Stimulated activated CD4-positive, alpha-beta T cell treated with anti-CD3 and anti-CD28 coated beads, Interleukin-2, amount 100 ng/mL, for 4 hours (primary cell): ENCODE measurements at regions not wholly inside any gene's neighbourhood (a gene's known extent, or its start where the extent isn't known, plus 50 kb on each side); places are given as distances from the start of the nearest gene placed in this dataset.
"Not testable (repeated sequence)": the region's sequence is repeated elsewhere in the genome, so short reads cannot be mapped to it uniquely, and the experiment has no call there.

Experiments
- DNase-seq: peaks from one replicate; pipeline ENCODE4 v3.0.0-alpha.2; 2020; ENCODE audit warnings: low read depth

DNA sequence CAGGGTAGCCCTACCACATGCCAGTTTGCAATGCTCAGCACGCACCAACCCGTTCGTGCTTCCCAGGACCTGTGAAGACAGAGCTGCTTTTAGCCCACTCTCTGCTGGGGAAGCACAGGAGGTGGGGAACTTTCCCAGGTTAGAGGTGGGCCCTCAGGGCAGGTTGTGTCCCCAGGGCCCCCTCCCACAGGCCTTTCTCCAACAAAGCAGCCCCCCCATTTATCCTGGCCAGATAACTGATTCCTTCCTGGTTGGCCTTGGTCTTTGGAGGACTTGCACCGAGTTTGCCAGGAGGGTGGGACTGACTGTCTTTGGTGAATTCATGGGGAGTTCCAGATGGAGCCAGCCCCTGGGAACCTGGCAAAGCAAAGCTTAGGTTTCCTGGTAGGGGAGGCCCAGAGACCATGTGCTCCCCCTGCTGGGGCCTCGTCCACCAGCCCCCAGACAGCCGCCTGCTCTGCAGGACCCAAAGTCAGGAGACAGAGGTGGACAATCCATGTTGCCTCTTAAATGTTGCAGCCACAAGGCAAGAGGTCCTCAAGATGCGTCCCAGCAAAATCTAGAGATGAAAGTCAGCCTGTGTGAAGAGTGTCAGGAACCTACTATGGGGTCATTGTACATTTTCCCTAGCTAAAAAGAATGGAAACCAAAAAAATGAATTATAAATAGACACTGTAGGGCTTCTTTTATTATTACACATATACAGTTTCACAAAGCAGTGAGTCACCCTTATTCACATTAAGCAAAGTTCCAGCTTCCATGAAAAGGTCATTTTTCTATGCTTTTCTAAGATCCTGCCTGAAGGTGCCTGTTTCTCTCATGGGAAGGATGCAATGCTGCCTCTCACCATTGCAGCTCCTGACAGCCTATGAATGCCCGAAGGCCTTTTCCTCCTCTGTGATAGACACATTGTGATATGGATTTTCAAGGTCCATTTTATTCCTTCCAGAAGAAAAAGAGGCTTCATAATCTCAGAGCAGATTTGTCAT lies 497.8 kb downstream of the PREX1 start:
- no peak for DNase-seq

DNA sequence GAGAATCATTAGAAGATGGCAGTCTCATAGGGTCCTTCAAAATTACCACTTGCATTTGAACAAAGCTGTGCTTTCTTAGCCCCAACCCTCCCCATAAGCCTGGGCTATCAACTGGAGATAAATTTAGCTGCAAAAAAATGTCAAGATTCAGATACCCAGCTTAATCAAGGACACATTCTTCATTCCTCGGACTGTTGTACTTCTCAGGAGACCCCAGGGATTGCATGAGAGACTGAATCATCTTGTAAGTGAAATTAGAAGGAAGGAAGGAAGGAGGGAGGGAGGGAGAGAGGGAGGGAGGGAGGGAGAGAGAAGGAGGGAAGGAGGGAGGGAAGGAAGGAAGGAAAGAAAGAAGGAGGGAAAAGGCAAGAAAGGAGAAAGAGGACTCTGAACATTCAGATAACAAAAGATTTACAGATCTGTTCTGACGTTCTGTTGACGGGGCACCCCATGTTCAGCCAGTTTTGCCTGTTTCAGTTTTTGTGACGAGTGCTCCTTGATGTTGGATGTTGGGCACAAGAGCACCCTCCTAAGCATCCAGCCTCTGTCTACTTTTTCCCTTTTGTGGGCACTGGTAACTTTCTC lies 498.7 kb downstream of the PREX1 start:
- DNase-seq: no peak

DNA sequence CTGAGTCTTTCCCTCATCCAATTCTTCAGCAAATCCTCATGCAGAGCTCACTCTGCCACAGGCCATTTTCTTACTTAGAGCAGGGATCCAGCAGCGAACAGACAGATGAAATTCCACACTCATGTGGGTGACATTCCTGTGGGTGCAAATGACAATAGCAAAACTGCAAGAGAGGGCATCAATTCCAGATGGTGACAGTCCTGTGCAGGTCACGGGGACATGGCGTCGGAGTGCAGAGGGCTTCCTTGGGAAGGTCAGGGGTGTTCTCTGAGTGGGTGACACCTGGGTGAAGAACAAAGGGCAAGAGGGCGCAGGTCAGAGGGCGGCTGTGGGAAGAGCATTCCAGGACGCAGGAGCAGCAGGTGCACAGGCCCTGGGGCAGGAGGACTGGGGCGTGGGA lies 500.0 kb downstream of the PREX1 start:
- not testable (repeated sequence) for DNase-seq

DNA sequence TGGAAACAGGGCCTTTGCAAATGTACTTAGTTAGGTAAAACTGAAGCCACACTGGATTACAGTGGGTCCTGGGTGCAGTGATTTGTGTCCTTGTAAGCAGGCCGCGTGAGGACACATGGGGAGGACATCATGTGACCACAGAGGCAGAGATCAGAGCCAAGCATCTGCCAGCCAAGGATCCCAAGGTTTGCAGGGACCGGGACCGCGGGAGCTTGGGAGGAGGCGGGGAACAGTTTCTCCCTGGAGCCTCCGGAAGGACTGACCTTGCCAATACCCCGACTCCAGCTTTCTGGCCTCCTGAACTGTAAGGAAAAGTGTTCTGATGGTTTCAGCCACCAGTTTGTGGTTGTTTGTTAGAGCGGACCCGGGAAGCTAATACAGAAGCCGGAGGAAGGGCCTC lies 500.9 kb downstream of the PREX1 start:
- no peak for DNase-seq

DNA sequence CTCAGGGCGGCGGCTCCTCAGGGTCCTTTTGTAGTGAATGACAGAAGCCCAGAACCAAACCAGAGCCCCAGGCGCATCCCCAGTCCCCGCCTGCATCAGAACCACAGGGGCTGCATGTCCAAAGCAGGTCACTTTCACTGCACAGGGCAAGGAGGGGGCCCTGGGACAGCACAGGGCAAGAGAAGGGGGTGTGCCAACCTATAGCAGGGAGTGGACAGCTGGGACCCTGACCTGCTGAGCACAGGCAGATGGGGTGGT lies 501.4 kb downstream of the PREX1 start:
- DNase-seq: no peak

DNA sequence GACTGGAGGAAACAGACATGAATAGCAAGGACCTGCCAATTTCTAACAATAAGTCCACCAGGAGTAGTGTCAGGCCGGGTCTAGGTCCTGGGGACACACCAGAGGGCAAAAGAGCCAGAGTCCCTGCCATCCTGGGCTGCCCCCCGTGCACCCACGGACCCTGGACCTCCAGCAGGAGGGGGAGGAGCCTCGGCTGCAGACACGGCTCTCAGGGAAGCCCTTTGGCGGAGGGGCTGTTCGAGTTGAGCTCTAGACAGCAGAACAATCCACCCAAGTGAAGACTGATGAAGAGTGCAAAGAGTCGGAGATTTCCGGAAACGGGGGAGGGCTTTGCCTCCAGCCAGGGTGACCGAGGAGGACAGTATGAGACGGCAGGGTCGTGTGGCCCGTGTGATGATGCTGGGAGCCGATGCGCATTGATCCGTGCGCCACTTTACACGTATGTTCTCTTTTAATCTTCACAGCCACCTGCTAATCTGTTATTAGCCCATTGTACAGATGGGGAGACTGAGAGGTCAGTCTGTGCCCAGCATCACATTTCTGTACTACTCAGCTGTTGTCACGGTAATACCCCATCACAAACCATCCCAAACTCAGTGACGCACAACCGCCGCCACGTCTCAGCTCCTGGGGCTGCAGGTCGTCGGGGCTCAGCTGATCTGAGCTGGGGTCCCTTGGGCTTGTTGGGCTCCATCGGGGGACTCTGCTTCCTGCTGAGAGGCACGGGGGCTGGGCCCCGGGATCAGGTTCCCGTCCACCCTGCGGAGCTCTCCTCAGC lies 502.0 kb downstream of the PREX1 start:
- DNase-seq: no peak

DNA sequence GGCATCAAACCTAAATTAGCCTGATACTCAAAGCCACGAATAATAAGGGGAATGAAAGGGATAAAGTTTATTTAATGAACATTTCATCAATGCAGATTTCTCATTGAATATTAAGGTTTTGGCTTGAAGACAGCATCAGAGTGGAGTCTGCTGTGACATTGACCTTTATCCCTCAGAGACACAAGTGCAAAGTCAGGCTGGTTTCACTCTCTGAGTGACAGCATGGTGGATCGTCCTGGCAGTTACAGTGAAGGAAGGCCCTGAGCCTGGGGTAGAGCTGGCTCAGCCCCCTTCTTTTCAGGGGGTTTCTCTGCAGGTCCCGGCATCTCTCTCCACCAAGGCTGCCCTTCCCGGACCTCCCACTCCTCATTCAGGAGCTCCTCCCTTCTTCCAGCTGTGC lies 503.1 kb downstream of the PREX1 start:
- DNase-seq: no peak

DNA sequence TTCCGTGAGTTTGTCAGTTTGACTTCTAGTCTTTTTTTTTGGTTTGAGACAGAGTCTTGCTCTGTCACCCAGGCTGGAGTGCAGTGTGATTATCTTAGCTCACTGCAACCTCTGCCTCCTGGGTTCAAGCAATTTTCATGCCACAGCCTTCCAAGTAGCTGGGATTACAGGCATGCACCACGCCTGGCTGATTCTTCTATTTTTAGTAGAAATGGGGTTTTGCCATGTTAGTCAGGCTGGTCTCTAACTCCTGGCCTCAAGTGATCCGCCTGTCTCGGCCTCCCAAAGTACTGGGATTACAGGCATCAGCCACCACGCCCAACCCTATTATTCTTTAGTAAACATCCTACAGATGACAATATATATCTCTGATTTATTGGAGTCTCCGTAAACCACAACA lies 506.5 kb downstream of the PREX1 start:
- no peak for DNase-seq

DNA sequence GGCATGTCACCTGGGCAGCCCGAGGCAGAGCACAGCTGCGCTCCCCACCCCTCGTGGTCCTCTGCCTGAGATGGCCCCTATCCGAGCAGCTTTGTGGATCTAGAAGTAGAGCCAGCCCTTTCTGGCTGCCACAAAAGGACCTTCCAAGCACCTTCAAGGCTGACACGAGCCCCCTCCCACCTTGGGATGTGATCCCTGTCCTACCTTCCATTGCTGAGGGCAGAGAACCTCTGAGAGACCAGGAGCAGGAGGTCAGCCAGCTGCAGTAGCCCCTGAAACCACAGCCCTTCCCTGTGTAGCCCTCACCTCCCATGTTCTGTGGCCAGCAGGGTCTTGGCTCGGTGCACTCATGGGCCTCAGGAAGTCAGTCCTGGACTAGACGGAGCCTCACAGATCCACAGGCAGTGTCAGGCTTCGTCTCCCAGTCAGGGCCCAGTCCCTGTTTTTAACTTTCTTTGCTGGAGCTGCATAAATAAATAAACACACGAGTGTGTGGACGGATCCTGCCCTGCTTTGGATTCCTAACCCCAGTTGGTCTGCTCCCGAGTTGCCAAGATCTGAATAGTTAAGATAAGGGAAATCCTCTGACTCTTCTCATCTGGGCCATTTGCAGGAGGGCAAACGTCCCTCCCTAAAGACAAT lies 507.7 kb downstream of the PREX1 start:
- no peak for DNase-seq

DNA sequence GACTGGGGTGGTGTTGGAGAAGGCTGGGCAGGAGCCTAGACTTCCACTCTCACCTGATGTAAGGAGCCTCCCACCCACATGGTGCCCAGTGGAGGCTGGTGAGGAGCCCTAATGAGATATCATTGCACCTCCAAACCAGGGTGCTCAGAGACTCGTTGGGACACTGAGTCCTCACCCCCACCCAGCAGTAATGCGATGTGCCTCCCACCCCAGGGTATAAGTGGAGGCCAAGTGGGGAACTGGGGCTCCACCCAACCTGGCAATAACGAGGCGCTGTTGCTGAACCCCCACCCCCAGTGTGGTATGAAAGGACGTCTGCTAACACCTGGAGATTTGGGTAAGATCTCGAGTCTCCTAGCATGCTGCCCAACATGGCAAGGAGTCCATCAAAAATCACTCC lies 510.2 kb downstream of the PREX1 start:
- no peak for DNase-seq

DNA sequence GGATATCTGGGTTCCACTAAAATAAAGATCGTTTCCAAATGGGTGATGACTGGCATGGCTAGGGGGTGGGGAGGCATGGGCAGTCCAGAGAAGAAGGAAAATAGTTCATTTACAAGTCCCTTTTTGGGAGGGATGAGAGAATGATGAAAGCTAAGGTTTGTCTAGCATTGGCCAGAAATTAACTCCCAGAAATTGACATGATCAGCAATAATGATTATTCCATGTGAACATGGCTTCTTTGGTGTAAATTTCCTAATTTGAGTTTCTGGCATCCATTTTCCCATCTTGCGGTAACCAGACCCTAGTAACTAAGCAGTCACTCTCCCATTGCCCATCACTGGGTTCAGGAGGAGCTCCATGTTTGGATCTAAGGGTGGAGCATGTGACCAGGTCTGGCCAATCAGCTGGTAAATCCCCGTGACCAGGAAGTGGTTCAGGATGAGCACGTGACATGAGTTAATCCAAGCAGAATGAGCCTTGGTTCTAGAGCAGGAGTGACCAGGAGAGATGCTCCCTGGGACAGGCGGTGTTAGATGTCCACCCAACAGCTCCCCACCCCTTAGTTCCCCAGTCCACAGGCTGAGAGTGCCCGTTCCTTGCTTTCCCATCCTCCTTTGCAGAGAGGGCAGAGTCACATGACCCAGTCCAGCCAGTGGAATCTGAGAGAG lies 512.7 kb downstream of the PREX1 start:
- DNase-seq: no peak

DNA sequence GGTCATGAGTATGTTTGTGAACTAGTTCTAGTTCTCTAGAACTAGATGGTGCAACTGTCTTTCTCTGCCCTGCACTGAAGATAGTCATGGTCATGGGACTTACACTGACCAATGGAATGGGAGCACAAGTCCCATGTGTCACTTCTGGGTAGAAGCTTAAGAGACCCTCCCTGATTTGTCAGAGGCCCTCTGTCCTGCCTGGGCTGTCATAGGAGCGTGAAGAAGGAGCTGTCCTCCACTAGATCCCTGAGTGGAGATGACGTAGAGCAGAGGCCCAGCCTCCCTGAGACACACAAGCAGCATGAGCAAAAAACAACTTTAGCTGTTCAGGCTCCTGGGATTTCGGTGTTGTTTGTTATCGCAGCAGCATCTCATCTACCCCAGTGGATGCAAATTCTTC lies 514.5 kb downstream of the PREX1 start:
- no peak for DNase-seq

DNA sequence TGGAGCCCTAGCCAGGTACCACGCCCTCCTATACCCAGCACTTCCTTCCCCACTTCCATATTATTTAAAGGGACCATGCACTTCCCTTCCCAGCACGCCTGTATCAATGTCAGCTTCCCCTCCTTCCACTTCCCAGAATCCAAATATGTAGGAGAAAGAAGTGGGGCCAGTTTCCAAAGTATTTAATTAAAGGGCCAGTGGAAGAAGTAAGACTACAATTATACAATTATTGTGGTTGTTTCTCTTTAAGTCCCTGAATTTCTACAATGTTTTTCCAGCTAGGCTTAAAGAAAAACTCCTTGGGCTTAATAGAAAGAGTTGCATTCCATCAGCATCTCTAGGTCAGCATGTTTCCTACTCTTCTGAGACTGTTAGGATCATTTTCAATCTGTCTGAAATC lies 515.8 kb downstream of the PREX1 start:
- DNase-seq: no peak

DNA sequence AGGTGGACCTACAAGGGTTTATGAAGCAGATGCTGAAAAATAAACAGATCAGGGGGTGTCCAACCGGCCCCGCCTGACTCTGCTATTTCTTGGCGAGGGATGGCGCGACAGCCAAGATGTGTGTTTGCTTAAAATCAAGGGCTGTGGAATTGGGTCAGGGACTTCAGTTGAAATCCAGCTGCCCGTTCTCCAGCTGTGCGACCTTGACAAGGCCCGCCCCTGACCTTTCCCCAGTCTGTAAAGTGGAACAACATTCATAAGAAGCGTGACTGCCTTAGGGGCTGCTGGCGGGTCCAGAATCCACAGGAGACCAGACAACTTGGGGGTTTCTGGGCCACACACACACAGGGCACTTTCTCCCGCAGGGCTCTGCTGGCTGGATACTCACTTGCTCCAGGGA lies 517.5 kb downstream of the PREX1 start:
- no peak for DNase-seq

DNA sequence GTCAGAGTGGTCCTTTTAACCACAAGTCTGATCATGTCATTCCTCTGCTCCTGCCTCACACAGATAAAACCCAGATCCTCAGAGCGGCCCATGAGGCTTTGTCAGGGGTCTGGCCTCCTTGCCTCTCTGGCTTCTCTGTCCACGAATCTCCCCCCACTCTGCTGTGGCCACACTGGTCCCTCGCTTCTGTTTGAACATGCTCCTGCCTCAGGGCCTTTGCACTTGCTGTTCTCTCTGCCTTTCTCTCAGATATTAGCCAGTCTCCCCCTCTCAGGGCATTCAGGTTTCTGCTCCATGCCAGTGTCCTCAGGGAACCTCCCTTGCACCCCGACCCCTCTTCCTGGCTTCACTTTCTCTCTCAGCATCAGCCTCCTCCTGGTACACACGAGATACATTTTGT lies 518.5 kb downstream of the PREX1 start:
- no peak for DNase-seq

DNA sequence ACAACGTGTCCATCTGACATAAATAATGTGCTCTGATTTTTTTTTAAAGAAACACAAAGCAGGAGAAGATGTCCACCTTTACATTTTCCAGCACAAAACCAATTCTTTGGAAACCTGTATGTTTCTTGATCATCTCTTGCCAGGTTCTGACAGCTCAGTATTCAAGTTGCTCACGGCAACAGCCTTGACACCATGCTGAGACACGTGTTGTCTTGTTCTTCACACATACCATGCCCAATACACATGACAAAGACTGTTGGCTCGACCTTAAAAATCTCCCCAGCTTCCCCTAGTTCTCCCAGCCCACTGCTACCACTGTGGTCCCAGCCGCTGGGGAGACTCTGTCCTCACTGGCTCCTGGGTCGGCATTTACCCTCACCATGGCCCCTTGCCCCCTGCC lies 518.9 kb downstream of the PREX1 start:
- DNase-seq: no peak

DNA sequence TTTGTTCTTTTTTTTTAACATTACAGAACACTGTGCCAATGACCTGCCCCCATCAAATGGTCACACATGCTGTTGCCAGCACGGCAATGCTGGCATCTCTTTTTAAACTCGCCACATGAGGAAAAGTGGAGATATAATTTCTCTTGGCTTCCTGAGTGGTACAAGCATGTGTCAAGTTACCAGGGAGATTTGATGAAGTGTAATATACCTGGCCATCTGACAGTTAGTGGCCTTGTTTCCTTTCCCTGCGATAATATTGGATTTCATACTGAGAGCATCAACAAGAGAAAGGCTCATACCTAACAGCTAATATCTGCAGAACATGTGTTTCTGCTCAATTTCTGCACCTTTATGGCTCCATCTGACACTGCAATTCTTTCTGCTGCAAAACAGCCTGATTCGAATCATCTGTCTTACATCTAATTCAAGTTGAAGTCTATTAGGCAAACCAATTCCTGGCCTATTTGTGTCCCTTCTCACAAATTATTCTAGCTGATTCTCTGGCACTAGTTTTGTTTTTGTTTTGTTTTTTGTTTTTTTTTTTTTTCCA lies 519.5 kb downstream of the PREX1 start:
- no peak for DNase-seq

DNA sequence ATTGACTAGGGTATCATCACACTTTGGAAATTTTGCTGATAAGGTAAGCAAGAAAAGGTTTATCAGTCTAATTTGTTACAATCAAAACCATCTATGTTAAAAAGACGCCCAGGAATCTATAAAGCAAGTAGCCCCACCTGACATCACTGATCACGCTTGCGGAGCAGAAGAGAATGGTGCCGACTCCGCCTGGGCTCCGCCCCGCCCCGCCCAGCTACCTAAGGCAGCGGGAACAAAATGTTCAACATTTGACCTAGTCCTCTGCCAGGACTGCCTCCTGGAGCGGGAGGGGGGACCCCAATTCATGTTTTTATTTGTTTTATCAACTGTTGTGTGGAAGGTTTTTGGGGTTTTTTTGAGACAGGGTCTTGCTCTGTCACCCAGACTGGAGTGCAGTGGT lies 520.5 kb downstream of the PREX1 start:
- DNase-seq: no peak

DNA sequence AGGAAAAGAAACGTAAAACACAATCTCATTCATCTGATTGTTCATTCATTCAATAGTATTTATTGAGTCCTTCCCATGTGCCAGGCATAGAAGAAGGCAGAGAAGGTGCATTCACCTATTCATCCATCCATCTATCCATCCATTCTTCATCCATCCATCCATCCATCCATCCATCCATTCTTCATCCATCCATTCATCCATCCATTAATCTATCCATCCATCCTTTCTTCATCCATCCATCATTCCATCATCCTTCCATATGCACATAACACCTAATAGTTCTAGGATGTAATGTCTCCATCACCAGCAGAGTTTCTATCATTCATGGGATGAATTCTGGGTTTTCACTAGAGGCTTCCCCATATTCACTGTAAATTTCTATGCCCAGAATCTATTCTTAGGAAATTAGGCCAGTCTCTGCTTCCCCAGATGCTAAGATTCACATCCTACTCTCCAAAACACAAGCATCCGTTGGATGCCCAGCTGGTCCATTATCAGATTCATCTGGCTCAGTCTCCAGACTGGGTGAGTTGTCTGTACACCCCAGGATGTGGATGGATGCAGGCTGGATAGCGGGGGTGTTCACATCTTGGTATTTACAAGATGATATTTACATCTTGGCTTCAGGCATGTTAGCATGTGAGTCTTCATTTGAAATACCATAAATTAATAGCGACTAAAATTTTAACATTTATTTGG lies 517.7 kb upstream of the SULF2 start:
- no peak for DNase-seq

DNA sequence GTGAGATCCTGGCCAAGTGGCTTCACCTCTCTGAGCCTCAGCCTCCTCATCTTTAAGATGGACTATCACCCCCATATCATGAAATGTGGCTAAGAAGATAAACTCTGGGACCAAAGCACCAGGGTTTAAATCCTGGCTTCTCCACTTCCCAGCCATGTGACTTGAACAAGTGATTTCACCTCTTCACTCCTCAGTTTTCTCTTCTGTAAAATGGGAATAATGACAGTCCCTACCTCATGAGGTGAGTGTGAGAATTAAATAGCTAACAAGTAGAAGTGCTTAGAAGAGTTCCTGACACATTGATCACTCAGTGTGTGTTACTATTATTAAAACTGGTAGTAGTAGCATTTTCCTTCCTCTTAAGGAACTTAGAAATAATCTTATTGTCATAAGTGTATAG lies 516.9 kb upstream of the SULF2 start:
- DNase-seq: no peak

DNA sequence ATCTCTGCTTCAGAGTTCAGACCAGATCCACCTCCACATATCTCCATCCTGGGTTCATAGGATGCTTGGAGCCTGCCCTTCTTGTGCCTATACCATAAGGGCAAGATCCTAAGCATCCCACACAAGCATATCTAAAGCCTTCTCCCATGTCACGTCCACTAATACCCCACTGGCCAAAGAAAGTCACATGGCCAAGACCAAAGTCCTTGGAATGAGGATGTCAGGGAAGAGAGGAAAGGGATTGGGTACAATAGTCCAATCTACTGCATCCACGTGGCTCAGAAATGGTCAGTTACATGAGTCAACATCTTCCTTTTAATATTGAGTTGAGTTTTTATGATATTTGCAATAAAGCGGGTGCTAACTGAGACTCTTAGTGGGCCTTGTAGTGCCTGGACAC lies 515.9 kb upstream of the SULF2 start:
- DNase-seq: no peak
